CD8-positive, alpha-beta memory T cell (primary cell): ENCODE measurements at regions not wholly inside any gene's neighbourhood (a gene's known extent, or its start where the extent isn't known, plus 50 kb on each side); places are given as distances from the start of the nearest gene placed in this dataset.
"Not testable (repeated sequence)": the region's sequence is repeated elsewhere in the genome, so short reads cannot be mapped to it uniquely, and the experiment has no call there.

Experiments used
- CTCF ChIA-PET: fragments of 350-600 bp; sonication (Branson Sonifier 250); formaldehyde crosslinking; loops from one replicate; lab custom pipeline; 2021; ENCODE audit warnings: antibody characterized with exemption; lab: Charles Lee
- POLR2A ChIA-PET: fragments of 350-600 bp; sonication (Branson Sonifier 250); formaldehyde crosslinking; loops from one replicate; lab custom pipeline; 2021; ENCODE audit warnings: antibody characterized with exemption; lab: Charles Lee
- DNase-seq, 5 donors: peaks; one replicate each; pipeline versions ENCODE4 v3.0.0 to v3.0.0-alpha.2; 2020 to 2022; ENCODE audit warnings: mixed read lengths in 1 of 5
- H3K27ac ChIP-seq: one replicate; pipeline ENCODE4 v1.7.0; 2013; ENCODE audit warnings: low read depth, mild to moderate bottlenecking, low read length, moderate library complexity
- H3K27me3 ChIP-seq: 2 replicates; pipeline ENCODE4 v1.7.0; 2013; ENCODE audit warnings: low read length, mild to moderate bottlenecking; ENCODE audit not compliant: insufficient read depth, poor library complexity, severe bottlenecking
- H3K36me3 ChIP-seq: 2 replicates; pipeline ENCODE4 v1.7.0; 2013; ENCODE audit warnings: mild to moderate bottlenecking, low read length, moderate library complexity; ENCODE audit not compliant: insufficient read depth
- H3K4me1 ChIP-seq: 2 replicates; pipeline ENCODE4 v1.7.0; 2013; ENCODE audit warnings: mild to moderate bottlenecking, low read length, moderate library complexity; ENCODE audit not compliant: insufficient read depth
- H3K4me3 ChIP-seq: 2 replicates; pipeline ENCODE4 v1.7.0; 2013; ENCODE audit warnings: mild to moderate bottlenecking, low read length
- H3K9me3 ChIP-seq: 2 replicates; pipeline ENCODE4 v1.7.0; 2013; ENCODE audit warnings: mild to moderate bottlenecking, low read length
- H3K27ac Mint-ChIP-seq, 8 donors: one replicate each; pipeline ENCODE4 v1.8.0; 2020 to 2021; ENCODE audit warnings: mixed read lengths in 8 of 8, mild to moderate bottlenecking in 6 of 8, inconsistent platforms in 3 of 8, moderate library complexity in 3 of 8
- H3K27me3 Mint-ChIP-seq, 2 donors: one replicate each; pipeline ENCODE4 v1.8.0; 2020 to 2021; ENCODE audit warnings: mixed read lengths in 2 of 2, mild to moderate bottlenecking in 1 of 2, moderate library complexity in 1 of 2
- H3K36me3 Mint-ChIP-seq, 3 donors: one replicate each; pipeline ENCODE4 v1.8.0; 2020 to 2021; ENCODE audit warnings: mixed read lengths in 3 of 3, inconsistent platforms in 1 of 3, mild to moderate bottlenecking in 1 of 3
- H3K4me1 Mint-ChIP-seq, 3 donors: one replicate each; pipeline ENCODE4 v1.8.0; 2020 to 2021; ENCODE audit warnings: mixed read lengths in 3 of 3, inconsistent platforms in 1 of 3, mild to moderate bottlenecking in 1 of 3
- H3K4me3 Mint-ChIP-seq, 7 donors: one replicate each; pipeline ENCODE4 v1.8.0; 2020 to 2021; ENCODE audit warnings: mixed read lengths in 7 of 7, mild to moderate bottlenecking in 6 of 7, moderate library complexity in 4 of 7, inconsistent platforms in 2 of 7
- H3K9me3 Mint-ChIP-seq, 5 donors: one replicate each; pipeline ENCODE4 v1.8.0; 2020 to 2022; ENCODE audit warnings: mixed read lengths in 5 of 5, mild to moderate bottlenecking in 3 of 5, moderate library complexity in 2 of 5, inconsistent platforms in 1 of 5

DNA sequence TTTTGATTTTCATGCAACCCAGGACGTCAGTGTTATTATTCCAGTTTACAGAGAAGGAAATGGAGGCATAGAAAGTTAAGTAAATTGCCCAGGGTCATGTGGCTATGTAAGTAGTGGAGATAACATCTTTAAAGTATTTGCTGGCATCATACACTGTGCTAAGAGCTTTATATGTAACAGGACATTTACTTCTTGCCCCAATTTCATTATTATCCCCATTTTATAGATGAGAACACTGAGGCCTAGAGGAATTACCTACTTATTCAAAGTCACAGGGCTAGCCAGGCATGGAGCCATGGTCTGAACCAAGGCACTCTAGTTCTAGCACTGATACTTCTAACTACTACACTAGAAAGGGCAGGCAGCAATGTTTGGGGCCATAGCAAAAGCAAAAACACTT lies 107.3 kb upstream of the ANKRD28 start:
- H3K36me3 ChIP-seq, result no peaks in the 10 kb centered on the region
- H3K4me1 Mint-ChIP-seq, result no peaks in the 10 kb centered on the region
- no peak overlapping the region for H3K27ac ChIP-seq
- H3K4me3 ChIP-seq, result no peak overlapping the region
- H3K27ac Mint-ChIP-seq, result no peak overlapping the region
- no peaks in the 10 kb centered on the region for H3K4me1 ChIP-seq
- peaks cover 0 to 7% (median 0%) of the 10 kb centered on the region in 3 donors for H3K36me3 Mint-ChIP-seq
- POLR2A ChIA-PET, result no interaction called here
- CTCF ChIA-PET, result no interaction called here
- no peak for DNase-seq
- no peaks in the 10 kb centered on the region for H3K9me3 ChIP-seq
- no peaks in the 10 kb centered on the region for H3K27me3 ChIP-seq
- H3K4me3 Mint-ChIP-seq, result no peak overlapping the region
- H3K9me3 Mint-ChIP-seq, result peaks cover 0 to 7% (median 6%) of the 10 kb centered on the region in 5 donors
- no peaks in the 10 kb centered on the region for H3K27me3 Mint-ChIP-seq

DNA sequence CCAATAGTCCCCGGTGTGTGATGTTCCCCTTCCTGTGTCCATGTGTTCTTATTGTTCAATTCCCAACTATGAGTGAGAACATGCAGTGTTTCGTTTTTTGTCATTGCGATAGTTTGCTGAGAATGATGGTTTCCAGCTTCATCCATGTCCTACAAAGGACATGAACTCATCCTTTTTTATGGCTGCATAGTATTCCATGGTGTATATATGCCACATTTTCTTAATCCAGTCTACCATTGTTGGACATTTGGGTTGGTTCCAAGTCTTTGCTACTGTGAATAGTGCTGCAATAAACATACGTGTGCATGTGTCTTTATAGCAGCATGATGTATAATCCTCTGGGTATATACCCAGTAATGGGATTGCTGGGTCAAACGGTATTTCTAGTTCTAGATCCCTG lies 109.6 kb upstream of the ANKRD28 start:
- H3K27ac ChIP-seq, H3K9me3 ChIP-seq, H3K4me3 Mint-ChIP-seq, CTCF ChIA-PET, POLR2A ChIA-PET, H3K36me3 ChIP-seq, H3K4me3 ChIP-seq, H3K4me1 Mint-ChIP-seq, H3K27me3 ChIP-seq, H3K27ac Mint-ChIP-seq, DNase-seq, H3K4me1 ChIP-seq, H3K27me3 Mint-ChIP-seq: not testable (repeated sequence)
- Mint-ChIP-seq H3K36me3 (peaks cover 0 to 15% (median 2%) of the 10 kb centered on the region in 3 donors), H3K9me3 (peaks cover 0 to 22% (median 16%) of the 10 kb centered on the region in 5 donors)

DNA sequence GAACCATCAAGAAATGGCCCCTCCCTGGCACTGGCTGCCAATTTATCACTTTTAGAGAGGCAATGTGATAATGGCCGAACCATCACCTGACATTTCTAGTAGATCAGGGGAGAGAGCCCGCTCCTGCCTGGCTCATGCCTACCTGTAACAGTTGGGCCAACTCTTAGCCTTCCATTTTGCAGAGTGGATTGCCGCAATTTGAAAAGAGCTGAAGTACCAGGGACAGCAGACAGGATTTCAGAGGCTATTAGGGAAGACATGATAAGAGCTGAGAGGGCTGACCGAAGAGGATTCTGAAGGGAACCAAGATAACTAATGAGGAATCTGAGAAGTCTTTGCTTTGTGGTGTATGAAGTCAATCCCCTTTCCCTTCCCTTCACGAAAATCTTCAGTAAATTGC lies 121.2 kb upstream of the ANKRD28 start:
- H3K9me3 ChIP-seq, result no peaks in the 10 kb centered on the region
- ChIA-PET POLR2A (no interaction called here), CTCF (no interaction called here)
- Mint-ChIP-seq H3K36me3 (no peaks in the 10 kb centered on the region), H3K4me3 (no peak overlapping the region), H3K27ac (no peak overlapping the region), H3K27me3 (peaks cover 2% of the 10 kb centered on the region in 2 donors), H3K4me1 (peaks cover 0 to 4% (median 3%) of the 10 kb centered on the region in 3 donors), H3K9me3 (peaks cover 0 to 3% (median 0%) of the 10 kb centered on the region in 5 donors)
- no peaks in the 10 kb centered on the region for H3K36me3 ChIP-seq
- H3K4me3 ChIP-seq, result no peak overlapping the region
- no peak overlapping the region for H3K27ac ChIP-seq
- no peaks in the 10 kb centered on the region for H3K27me3 ChIP-seq
- no peak for DNase-seq
- H3K4me1 ChIP-seq, result no peaks in the 10 kb centered on the region

DNA sequence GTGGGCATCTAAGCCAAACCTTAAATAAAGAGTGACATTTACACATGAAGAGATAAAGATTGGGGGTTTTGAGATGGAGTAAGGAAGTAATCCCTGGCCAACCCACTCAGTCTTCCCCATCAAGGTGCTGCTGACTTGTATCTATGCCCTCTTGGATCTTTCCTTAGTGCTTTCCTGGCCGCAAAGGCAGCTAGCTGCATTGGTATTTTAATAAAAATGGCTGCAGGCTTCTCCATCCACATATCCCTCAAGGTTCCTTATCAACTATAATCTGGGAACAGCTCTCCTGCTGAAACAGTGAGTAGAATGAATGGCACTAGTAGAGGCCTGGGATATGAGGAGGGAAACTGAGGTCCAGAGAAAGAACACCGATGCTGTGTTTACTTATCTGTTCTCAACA lies 122.2 kb upstream of the ANKRD28 start:
- H3K4me1 Mint-ChIP-seq, result peaks cover 0 to 4% (median 3%) of the 10 kb centered on the region in 3 donors
- H3K4me1 ChIP-seq, result no peaks in the 10 kb centered on the region
- H3K27me3 ChIP-seq, result no peaks in the 10 kb centered on the region
- H3K4me3 Mint-ChIP-seq, result no peak overlapping the region
- no peaks in the 10 kb centered on the region for H3K36me3 ChIP-seq
- H3K9me3 ChIP-seq, result no peaks in the 10 kb centered on the region
- ChIA-PET CTCF (no interaction called here), POLR2A (no interaction called here)
- H3K27ac ChIP-seq, result no peak overlapping the region
- peaks cover 2 to 4% of the 10 kb centered on the region in 2 donors for H3K27me3 Mint-ChIP-seq
- H3K27ac Mint-ChIP-seq, result no peak overlapping the region
- DNase-seq, result no peak
- no peaks in the 10 kb centered on the region for H3K36me3 Mint-ChIP-seq
- no peak overlapping the region for H3K4me3 ChIP-seq
- H3K9me3 Mint-ChIP-seq, result no peaks in the 10 kb centered on the region

DNA sequence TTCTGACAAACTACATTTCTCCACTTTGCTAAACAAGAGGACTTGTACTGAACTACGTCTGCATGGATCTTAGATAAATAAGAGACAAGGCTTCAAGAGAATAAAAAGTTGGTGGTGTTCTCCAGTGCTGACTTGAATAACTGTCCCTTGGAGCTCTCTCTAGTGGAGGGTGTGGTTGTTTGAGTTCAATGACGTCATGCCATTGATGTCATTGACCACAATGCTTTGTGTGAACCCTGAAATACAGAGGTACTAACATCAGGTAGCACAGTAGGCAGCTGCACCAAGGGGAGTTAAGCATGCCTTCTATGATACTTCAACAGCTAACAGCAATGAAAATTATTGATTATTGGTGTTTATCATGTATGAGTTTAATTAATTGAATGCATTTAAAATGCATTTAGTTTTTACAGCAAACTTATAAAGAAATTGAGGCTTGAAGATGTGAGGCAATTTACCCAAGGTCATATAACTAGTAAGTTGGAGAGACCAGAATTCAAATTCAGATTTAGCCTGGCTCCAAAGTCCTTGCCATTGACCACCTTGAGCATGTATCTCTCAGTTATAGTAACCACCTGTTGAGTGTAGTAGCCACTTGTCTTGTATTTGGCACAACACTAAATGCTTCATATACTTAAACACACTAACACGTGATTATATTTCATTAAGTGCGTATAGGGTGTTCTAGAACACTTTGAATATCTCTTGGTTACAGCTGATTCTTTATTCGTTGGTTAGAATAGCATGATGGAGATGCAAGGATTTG lies 126.0 kb upstream of the ANKRD28 start:
- DNase-seq, result peak in 1 of 5 donors; percentile 4
- no peaks in the 10 kb centered on the region for H3K36me3 Mint-ChIP-seq
- Histone ChIP-seq H3K27ac (no peak overlapping the region), H3K4me1 (no peaks in the 10 kb centered on the region), H3K4me3 (no peak overlapping the region), H3K27me3 (no peaks in the 10 kb centered on the region), H3K9me3 (no peaks in the 10 kb centered on the region), H3K36me3 (no peaks in the 10 kb centered on the region)
- POLR2A ChIA-PET, result no interaction called here
- peaks cover 0 to 4% (median 3%) of the 10 kb centered on the region in 3 donors for H3K4me1 Mint-ChIP-seq
- peaks cover 1 to 4% of the 10 kb centered on the region in 2 donors for H3K27me3 Mint-ChIP-seq
- H3K4me3 Mint-ChIP-seq, result no peak overlapping the region
- no peak overlapping the region for H3K27ac Mint-ChIP-seq
- CTCF ChIA-PET, result no interaction called here
- H3K9me3 Mint-ChIP-seq, result no peaks in the 10 kb centered on the region

DNA sequence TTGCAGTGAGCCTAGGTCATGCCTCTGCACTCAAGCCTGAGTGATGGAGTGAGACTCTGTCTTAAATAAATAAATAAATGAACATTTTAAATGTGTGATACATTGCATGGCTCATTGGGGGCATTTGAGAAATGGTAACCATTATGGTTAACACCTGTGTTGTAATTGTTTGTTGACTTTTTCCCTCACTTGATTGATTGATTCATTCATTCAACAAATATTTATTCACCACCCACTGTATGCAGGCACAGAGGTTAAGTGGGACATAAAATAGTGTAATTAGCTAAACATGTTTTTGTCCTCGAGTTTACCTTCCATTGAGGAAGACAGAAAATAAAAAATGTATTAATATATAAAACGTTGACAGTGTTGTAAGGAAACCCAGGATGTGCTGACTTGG lies 127.1 kb upstream of the ANKRD28 start:
- Histone ChIP-seq H3K27me3 (no peaks in the 10 kb centered on the region), H3K36me3 (no peaks in the 10 kb centered on the region), H3K27ac (no peak overlapping the region), H3K4me3 (no peak overlapping the region), H3K9me3 (no peaks in the 10 kb centered on the region), H3K4me1 (no peaks in the 10 kb centered on the region)
- Mint-ChIP-seq H3K9me3 (no peaks in the 10 kb centered on the region), H3K27me3 (peaks cover 1 to 4% of the 10 kb centered on the region in 2 donors), H3K4me3 (no peak overlapping the region), H3K4me1 (peaks cover 0 to 4% (median 3%) of the 10 kb centered on the region in 3 donors), H3K27ac (no peak overlapping the region), H3K36me3 (no peaks in the 10 kb centered on the region)
- no peak for DNase-seq
- CTCF ChIA-PET, result no interaction called here
- POLR2A ChIA-PET, result no interaction called here

DNA sequence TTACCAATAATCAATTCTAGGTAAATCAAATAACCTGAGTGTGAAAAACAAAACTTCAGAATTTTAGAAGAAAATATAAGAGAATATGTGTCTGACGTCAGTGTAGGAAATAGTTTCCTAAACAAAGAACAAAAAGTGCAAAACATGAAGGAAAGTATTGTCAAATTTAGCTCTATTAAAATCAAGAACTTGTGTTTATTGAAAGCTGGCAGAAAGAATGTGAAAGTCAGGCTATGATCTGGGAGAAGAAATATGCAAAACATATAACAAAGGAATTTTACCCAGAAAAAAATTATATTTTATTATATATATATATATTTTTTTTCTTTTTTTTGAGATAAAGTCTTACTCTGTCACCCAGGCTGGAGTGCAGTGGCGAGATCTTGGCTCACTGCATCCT lies 129.1 kb upstream of the ANKRD28 start:
- H3K4me3 Mint-ChIP-seq, result no peak overlapping the region
- H3K27me3 ChIP-seq, result no peaks in the 10 kb centered on the region
- CTCF ChIA-PET, result interaction anchor here (0.9 kb wide), 1 partner anchor 30 kb away, joined by 3 read pairs; no protein-coding TSS in a partner anchor

DNA sequence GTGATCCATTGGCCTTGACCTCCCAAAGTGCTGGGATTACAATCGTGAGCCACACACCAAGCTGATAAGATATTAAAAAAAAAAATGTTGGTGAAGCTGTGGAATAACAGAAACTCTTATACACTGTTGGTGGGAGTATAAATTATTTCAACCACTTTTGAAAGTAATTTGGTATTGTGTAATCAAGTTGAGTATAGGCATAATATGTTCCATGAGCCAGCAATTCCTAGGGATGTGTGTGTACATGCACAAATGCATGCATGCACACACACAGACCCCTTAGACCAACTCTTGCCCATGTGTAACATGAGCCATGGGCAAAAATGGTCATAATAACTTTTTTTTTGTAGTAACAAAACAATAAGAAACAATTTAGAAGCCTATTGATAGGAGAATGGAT lies 130.2 kb upstream of the ANKRD28 start:
- Mint-ChIP-seq H3K4me1 (peaks cover 0 to 4% (median 3%) of the 10 kb centered on the region in 3 donors), H3K36me3 (no peaks in the 10 kb centered on the region), H3K9me3 (no peaks in the 10 kb centered on the region), H3K27me3 (peaks cover 1 to 4% of the 10 kb centered on the region in 2 donors), H3K4me3 (no peak overlapping the region), H3K27ac (no peak overlapping the region)
- POLR2A ChIA-PET, result no interaction called here
- CTCF ChIA-PET, result interaction anchor here (0.9 kb wide), 1 partner anchor 31 kb away, joined by 3 read pairs; no protein-coding TSS in a partner anchor
- Histone ChIP-seq H3K9me3 (no peaks in the 10 kb centered on the region), H3K27me3 (no peaks in the 10 kb centered on the region), H3K27ac (no peak overlapping the region), H3K4me1 (no peaks in the 10 kb centered on the region), H3K4me3 (no peak overlapping the region), H3K36me3 (no peaks in the 10 kb centered on the region)
- DNase-seq, result no peak

More for the DNA sequence above, 129.1 kb upstream of the ANKRD28 start:
- Mint-ChIP-seq H3K27me3 (peaks cover 1 to 4% of the 10 kb centered on the region in 2 donors), H3K27ac (no peak overlapping the region), H3K4me1 (peaks cover 0 to 4% (median 3%) of the 10 kb centered on the region in 3 donors), H3K36me3 (no peaks in the 10 kb centered on the region), H3K9me3 (no peaks in the 10 kb centered on the region)
- no peak overlapping the region for H3K27ac ChIP-seq
- no peaks in the 10 kb centered on the region for H3K9me3 ChIP-seq
- no peaks in the 10 kb centered on the region for H3K36me3 ChIP-seq
- DNase-seq, result no peak
- no peaks in the 10 kb centered on the region for H3K4me1 ChIP-seq
- POLR2A ChIA-PET, result interaction anchor here (0.6 kb wide), 1 partner anchor 19 kb away, joined by 3 read pairs; no protein-coding TSS in a partner anchor
- H3K4me3 ChIP-seq, result no peak overlapping the region
